ENCODE measurements at regions not wholly inside any gene's neighbourhood (a gene's known extent, or its start where the extent isn't known, plus 50 kb on each side); places are given as distances from the start of the nearest gene placed in this dataset.

DNA sequence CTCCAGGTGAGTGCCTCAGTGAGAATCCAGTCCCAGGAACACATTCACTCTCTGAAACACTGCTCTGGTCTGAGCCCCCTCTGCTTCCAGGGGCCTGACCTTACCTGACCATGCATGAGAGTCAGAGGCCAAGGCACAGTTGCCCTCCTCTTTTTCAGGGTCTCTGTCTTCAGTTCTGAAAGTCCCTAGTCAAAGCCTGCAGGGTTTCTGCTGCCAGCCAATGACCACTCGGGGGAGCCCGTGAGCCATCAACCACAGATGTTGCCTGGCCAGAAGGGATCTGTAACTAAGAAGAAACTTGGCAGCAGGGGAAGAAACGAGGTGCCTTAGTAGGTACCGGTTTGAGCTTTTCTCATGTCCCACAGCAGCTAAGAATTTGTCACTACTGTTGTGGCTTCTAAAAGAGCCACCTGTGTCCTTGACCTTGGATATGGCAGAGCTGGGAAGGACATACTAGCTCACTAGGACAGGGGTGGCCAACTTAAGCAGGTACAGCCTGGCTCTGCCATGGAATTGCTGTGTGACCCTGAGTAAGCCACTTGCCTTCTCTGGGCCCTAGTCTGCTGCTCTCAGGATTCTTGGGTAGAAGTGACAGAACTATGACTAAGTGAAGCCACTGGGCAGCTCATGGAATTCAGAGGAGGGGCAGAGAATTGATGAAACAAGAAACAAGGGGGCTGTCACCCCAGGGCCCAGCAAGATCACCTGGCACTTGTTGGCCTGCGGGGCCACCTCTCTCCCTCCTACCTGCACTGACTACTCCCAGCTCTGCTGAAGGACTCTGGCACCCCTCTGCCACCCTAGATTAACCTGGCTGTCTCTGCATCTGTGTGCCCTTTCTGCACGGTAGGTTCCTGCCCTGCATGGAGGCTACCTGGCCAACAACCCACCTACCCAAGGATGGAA is 83.8 kb upstream of the GPR26 start:
- no peak overlapping the region for H3K9ac ChIP-seq
- no peaks in the 10 kb centered on the region for H3K36me3 ChIP-seq
- no peak overlapping the region for H3K4me2 ChIP-seq
- H3K27me3 ChIP-seq, result no peaks in the 10 kb centered on the region
- no peaks in the 10 kb centered on the region for H3K9me3 ChIP-seq
- no peak for TF ChIP-seq Cebpa-rat (IDR thresholded peaks at IDR 0.05)
- no peaks in the 10 kb centered on the region for H4K20me1 ChIP-seq
- H3K4me1 ChIP-seq, result no peaks in the 10 kb centered on the region
- no peak overlapping the region for H3K4me3 ChIP-seq
- no peak overlapping the region for H3K27ac ChIP-seq

DNA sequence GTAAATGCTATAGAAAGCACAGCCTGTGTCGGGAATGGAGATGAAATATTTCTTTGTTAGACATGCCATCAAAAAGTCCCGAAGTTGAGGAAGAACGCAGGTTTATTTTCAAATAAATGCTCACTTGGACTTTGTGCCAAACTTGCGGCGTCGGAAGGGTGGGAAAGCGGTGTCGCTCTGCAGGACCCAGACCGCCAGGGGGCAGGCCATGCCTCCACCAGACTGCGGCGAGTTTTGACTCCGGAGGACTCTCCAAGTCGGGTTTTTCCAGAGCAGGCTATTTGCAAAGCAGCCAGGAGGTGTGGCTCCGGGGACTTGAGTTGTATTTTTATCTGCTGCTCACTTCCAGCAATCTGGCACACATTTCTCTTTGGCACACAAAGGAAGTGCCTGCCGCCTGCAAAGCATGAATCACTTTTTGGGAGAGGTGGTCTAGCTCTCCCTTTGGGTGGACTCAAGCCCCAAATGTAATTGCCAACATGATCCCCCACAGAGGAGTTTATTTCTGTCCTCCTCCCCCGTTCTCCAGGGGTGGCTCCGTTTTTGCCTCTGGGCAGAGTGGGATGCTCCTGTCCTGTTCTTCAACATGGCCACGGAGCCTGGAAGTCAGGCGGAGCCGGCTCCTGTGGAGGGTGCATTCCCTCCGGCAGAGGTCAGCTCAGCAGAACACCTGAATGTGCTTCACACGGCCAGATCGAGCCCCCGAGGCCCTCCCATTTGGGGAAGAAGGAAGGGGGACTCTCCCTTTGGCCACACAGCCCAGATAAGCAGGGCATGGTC is 82.3 kb upstream of the GPR26 start:
- no peaks in the 10 kb centered on the region for H4K20me1 ChIP-seq
- H3K4me1 ChIP-seq, result no peaks in the 10 kb centered on the region
- H3K27me3 ChIP-seq, result no peaks in the 10 kb centered on the region
- H3K27ac ChIP-seq, result no peak overlapping the region
- no peak for TF ChIP-seq Cebpa-rat (IDR thresholded peaks at IDR 0.05)
- no peaks in the 10 kb centered on the region for H3K9me3 ChIP-seq
- H3K9ac ChIP-seq, result no peak overlapping the region
- H3K4me2 ChIP-seq, result no peak overlapping the region
- H3K4me3 ChIP-seq, result no peak overlapping the region
- no peaks in the 10 kb centered on the region for H3K36me3 ChIP-seq

GRCh38 chr10:123584419-123584775 is 81.8 kb upstream of the GPR26 start:
- H3K27ac ChIP-seq, result no peak overlapping the region
- H3K36me3 ChIP-seq, result no peaks in the 10 kb centered on the region
- no peak overlapping the region for H3K9ac ChIP-seq
- no peak for TF ChIP-seq Cebpa-rat (IDR thresholded peaks at IDR 0.05)
- H3K4me1 ChIP-seq, result no peaks in the 10 kb centered on the region
- no peaks in the 10 kb centered on the region for H3K27me3 ChIP-seq
- H3K4me2 ChIP-seq, result no peak overlapping the region
- no peaks in the 10 kb centered on the region for H4K20me1 ChIP-seq
- H3K9me3 ChIP-seq, result no peaks in the 10 kb centered on the region
- no peak overlapping the region for H3K4me3 ChIP-seq

GRCh38 chr10:123585477-123586445 is 80.4 kb upstream of the GPR26 start:
- Histone ChIP-seq H3K9ac (no peak overlapping the region), H4K20me1 (no peaks in the 10 kb centered on the region), H3K9me3 (no peaks in the 10 kb centered on the region), H3K4me1 (no peaks in the 10 kb centered on the region), H3K4me2 (no peak overlapping the region), H3K27me3 (no peaks in the 10 kb centered on the region), H3K36me3 (no peaks in the 10 kb centered on the region), H3K4me3 (no peak overlapping the region), H3K27ac (no peak overlapping the region)
- TF ChIP-seq Cebpa-rat (IDR thresholded peaks at IDR 0.05), result peak; percentile 53; the same call in 1 of the 2 replicates

DNA sequence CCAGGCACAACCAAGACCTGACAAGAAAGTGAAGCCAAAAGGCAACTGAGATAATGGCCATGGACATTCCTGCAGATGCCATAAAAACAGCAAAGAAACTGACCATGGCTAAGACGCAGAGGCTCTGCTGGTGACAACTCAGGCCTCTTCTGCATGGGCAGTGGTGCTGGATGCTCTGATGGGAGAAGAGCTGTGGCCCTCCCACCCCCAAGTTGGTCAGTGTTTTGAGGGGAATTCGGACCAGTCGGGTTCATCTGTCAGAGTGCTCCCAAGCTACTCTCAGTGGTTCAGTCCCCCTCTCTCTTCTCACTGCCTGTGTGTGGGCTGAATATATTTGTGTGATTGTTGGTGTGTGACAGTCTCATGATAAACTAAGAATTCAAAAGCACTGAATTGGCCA is 79.0 kb upstream of the GPR26 start:
- Histone ChIP-seq H3K27ac (no peak overlapping the region), H3K4me3 (no peak overlapping the region), H3K9ac (no peak overlapping the region), H3K9me3 (no peaks in the 10 kb centered on the region), H4K20me1 (no peaks in the 10 kb centered on the region), H3K4me2 (no peak overlapping the region), H3K36me3 (no peaks in the 10 kb centered on the region), H3K4me1 (no peaks in the 10 kb centered on the region), H3K27me3 (no peaks in the 10 kb centered on the region)
- no peak for TF ChIP-seq Cebpa-rat (IDR thresholded peaks at IDR 0.05)

GRCh38 chr10:123588386-123588914 is 77.7 kb upstream of the GPR26 start:
- no peak overlapping the region for H3K4me3 ChIP-seq
- H3K36me3 ChIP-seq, result no peaks in the 10 kb centered on the region
- no peaks in the 10 kb centered on the region for H3K4me1 ChIP-seq
- no peak for TF ChIP-seq Cebpa-rat (IDR thresholded peaks at IDR 0.05)
- H3K4me2 ChIP-seq, result no peak overlapping the region
- no peaks in the 10 kb centered on the region for H4K20me1 ChIP-seq
- H3K27me3 ChIP-seq, result no peaks in the 10 kb centered on the region
- no peaks in the 10 kb centered on the region for H3K9me3 ChIP-seq
- no peak overlapping the region for H3K9ac ChIP-seq
- no peak overlapping the region for H3K27ac ChIP-seq

DNA sequence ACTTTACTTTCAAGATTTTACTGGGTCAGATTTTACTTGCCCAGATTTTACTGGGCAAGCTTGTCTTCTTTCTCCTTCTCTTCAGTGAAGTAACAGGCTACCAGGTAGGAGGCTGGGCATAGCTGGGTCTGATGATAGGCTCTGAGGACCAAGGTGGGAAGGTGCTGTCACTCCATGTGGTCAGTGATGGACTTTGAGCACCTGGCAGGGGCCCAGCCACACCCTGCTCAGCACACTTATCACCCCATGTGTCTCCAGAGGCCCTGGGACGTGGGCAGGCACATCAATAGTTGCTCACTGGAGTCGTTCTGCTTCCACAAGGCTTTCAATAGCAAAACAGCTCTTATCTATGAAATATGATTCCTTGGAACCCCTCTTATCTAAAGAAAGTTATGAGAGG is 70.5 kb upstream of the GPR26 start:
- TF ChIP-seq Cebpa-rat (IDR thresholded peaks at IDR 0.05), result no peak
- Histone ChIP-seq H3K4me1 (no peaks in the 10 kb centered on the region), H3K9ac (no peak overlapping the region)

GRCh38 chr10:123597676-123598075 is 68.5 kb upstream of the GPR26 start:
- Histone ChIP-seq H4K20me1 (no peaks in the 10 kb centered on the region), H3K9me3 (no peaks in the 10 kb centered on the region), H3K9ac (no peak overlapping the region), H3K36me3 (no peaks in the 10 kb centered on the region), H3K4me1 (no peaks in the 10 kb centered on the region), H3K27ac (no peak overlapping the region), H3K4me3 (no peak overlapping the region), H3K4me2 (no peak overlapping the region), H3K27me3 (no peaks in the 10 kb centered on the region)
- no peak for TF ChIP-seq Cebpa-rat (IDR thresholded peaks at IDR 0.05)

More for the DNA sequence above, 70.5 kb upstream of the GPR26 start:
- Histone ChIP-seq H3K36me3 (no peaks in the 10 kb centered on the region), H3K4me3 (no peak overlapping the region), H3K27me3 (no peaks in the 10 kb centered on the region), H3K9me3 (no peaks in the 10 kb centered on the region), H4K20me1 (no peaks in the 10 kb centered on the region), H3K27ac (no peak overlapping the region), H3K4me2 (no peak overlapping the region)

DNA sequence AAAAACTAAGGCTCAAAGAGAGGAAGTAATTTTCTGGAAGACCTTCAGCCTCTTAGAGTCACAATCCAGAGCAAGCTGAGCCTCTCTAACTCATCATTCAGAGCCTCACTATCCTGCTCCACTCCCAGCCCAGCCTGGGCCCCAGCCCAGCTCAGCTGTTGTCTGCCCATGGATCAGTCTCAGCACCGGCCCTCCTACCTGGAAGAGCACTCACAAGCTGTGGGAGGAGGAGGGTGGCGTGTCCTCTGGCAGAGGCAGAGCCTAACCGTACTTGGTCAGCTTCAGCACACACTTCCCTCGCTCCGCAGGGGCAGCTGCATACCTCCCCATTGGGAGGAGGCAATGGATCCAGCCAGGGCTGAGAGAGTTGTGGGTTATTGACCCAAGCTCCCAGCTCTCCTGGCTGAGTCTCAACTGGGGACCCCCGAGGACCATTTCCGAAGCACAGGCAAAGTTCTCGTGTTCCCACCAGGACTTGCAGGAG is 66.7 kb upstream of the GPR26 start:
- Histone ChIP-seq H3K27me3 (no peaks in the 10 kb centered on the region), H3K4me1 (no peaks in the 10 kb centered on the region), H3K36me3 (no peaks in the 10 kb centered on the region), H3K4me3 (no peak overlapping the region), H3K9me3 (no peaks in the 10 kb centered on the region), H3K9ac (no peak overlapping the region), H3K27ac (no peak overlapping the region), H4K20me1 (no peaks in the 10 kb centered on the region), H3K4me2 (no peak overlapping the region)
- TF ChIP-seq Cebpa-rat (IDR thresholded peaks at IDR 0.05), result no peak

All from BLaER1 (cell line).